Skeletal muscle cell (primary cell): ENCODE measurements at regions not wholly inside any gene's neighbourhood (a gene's known extent, or its start where the extent isn't known, plus 50 kb on each side); places are given as distances from the start of the nearest gene placed in this dataset.
"Not testable (repeated sequence)": the region's sequence is repeated elsewhere in the genome, so short reads cannot be mapped to it uniquely, and the experiment has no call there.

Experiments used
- DNase-seq: peaks from one replicate; pipeline ENCODE4 v3.0.0-alpha.2; 2010; ENCODE audit warnings: low read depth
- H3K4me3 ChIP-seq: 2 replicates; pipeline ENCODE4 v1.5.1; 2011; ENCODE audit warnings: low read depth, mild to moderate bottlenecking, control low read depth, low read length, moderate library complexity

GRCh38 chrX:538311-538710 is 92.3 kb upstream of the SHOX start:
- no peak for DNase-seq
- H3K4me3 ChIP-seq: no peak overlapping the region

GRCh38 chrX:541006-541405 is 89.6 kb upstream of the SHOX start:
- not testable (repeated sequence) for DNase-seq, H3K4me3 ChIP-seq

DNA sequence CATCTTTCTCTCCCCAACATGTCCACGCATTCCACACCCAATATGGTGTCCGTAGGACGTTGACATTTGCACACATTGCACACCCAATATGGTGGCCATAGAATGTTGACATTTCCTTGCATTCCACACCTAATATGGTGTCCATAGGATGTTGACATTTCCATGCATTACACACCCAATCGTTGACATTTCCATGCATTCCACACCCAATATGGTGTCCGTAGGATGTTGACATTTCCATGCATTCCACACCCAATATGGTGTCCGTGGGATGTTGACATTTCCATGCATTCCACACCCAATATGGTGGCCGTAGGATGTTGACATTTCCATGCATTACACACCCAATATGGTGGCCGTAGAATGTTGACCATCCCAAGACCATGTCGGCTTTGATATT is 88.4 kb upstream of the SHOX start:
- H3K4me3 ChIP-seq: no peak overlapping the region
- DNase-seq: no peak

DNA sequence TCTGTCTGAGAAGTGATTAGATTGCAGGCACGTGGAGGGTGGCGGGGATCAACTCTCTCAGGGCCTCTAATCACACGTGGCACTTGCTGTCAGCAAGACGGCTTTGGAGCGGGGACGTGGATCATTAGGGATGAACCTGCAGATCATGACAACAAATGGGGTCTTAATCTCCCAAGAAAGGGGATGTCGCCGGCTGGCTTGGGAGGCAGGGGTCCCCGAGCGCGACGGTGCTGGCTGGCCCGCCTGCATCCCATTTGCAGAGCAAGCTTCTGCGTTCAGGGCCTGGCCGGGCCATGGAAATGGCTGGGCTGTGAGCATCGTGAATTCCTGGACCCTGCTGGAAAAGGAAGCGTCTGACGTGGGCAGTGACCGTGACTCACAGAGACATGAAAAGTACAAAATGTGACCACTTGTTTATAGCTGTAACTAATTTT is 85.1 kb upstream of the SHOX start:
- H3K4me3 ChIP-seq: no peak overlapping the region
- peak; percentile 43 for DNase-seq

- no peak overlapping the region for H3K4me3 ChIP-seq
Measured at GRCh38 chrX:550514-550913, 80.1 kb upstream of the SHOX start.

DNA sequence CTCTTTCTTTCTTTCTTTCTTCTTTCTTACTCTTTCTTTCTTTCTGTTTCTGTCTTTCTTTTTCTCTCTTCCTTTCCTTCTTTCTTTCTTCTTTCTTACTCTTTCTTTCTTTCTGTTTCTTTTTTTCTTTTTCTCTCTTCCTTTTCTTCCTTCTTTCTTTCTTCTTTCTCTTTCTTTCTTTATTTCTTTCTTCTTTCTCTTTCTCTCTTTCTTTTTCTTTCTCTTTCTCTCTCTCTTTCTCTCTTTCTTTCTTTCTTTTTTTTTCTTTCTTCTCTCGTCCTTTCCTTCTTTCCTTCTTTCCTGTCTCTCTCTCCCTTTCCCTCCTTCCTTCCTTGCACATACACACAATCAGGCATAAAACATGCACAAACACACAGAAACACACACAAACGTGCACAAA is 79.3 kb upstream of the SHOX start:
- no peak for DNase-seq
- H3K4me3 ChIP-seq: no peak overlapping the region

More at GRCh38 chrX:550514-550913, 80.1 kb upstream of the SHOX start:
- no peak for DNase-seq

- no peak overlapping the region for H3K4me3 ChIP-seq
- DNase-seq: no peak
Measured at GRCh38 chrX:552496-552895, 78.1 kb upstream of the SHOX start.

DNA sequence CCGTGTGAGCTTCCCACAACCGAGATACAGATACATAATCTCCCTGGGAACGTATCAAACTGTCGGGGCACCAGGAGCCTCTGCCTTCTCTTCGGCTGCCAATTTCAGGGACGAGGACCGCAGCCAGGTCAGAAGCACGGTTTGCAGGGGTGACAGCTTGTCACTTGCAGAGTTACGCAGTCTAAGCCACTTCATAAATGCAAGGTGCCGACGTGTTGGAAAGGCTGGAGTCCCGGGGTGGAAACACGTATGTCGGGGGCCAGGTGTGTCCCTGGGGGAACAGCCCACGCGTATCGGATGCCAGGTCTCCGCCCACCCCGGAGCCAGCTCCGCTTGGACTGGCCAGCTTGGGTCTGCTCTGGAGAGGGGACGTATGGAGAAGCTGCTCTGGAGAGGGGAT is 76.3 kb upstream of the SHOX start:
- no peak overlapping the region for H3K4me3 ChIP-seq

GRCh38 chrX:555725-556666 is 74.6 kb upstream of the SHOX start:
- DNase-seq: no peak

More for the DNA sequence above, 76.3 kb upstream of the SHOX start:
- no peak for DNase-seq

GRCh38 chrX:557601-558000 is 73.0 kb upstream of the SHOX start:
- H3K4me3 ChIP-seq, DNase-seq: not testable (repeated sequence)

More at GRCh38 chrX:555725-556666, 74.6 kb upstream of the SHOX start:
- no peak overlapping the region for H3K4me3 ChIP-seq

DNA sequence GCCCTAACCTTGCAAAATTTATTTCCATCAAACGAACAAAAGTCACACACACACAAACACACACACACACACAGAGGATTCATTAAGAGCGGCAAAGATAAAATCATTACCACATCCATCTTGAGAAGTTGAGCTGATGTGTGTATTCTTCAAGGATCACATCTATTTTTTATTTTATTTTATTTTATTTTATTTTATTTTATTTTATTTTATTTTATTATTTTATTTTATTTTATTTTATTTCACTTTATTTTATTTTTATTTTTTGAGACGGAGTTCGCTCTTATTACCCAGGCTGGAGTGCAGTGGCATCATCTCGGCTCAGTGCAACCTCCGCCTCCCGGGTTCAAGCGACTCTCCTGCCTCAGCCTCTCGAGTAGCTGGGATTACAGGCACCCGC is 71.3 kb upstream of the SHOX start:
- not testable (repeated sequence) for H3K4me3 ChIP-seq, DNase-seq

- no peak overlapping the region for H3K4me3 ChIP-seq
- no peak for DNase-seq
Measured at GRCh38 chrX:567891-568290, 62.7 kb upstream of the SHOX start.

- H3K4me3 ChIP-seq: no peak overlapping the region
- DNase-seq: no peak
Measured at GRCh38 chrX:568311-568710, 62.3 kb upstream of the SHOX start.

DNA sequence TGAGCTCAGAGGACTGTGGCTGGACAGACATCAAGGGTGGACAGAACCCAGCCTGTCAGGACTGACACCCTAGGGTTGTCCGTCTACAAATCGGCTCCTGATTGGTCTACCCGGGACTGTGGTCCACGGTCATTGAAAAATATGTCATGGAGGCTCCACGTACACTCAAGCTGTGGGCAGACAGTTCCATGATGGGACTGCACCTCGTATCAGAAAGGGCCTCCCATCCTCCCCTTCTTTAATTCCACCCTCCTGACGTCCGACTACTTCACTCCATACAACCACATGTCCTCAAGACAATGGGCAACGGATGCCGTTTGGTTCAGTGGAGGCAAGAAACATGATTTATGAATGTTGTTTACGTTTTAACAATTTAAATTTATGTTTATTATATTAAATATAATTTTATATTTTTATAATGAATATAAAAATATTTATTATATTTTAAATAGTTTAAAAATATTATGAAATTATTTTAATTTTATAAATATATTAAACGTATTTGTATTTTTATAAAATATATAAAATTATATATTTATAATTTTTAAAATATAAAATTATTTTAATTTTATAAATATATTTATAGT is 58.0 kb upstream of the SHOX start:
- DNase-seq: no peak

DNA sequence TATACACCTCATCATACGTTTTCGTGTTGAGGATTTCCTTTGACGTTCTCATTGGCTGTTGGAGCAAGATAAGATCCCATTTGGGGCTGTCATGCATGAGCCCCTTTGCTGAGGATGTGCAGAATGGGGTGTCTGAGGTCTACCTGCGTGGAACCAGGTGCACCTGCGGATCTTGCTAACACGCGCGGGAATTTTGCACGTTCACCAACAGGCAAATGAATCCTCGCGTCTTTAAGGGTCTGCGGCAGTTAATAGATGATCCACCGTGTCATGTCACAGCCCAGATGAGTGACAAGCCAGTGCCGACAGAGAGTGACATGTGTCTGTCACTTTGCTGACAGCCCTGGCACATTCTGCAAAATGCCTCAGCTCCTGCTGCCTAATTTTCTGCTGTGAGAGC is 56.3 kb upstream of the SHOX start:
- DNase-seq: no peak
- no peak overlapping the region for H3K4me3 ChIP-seq

More for the DNA sequence above, 58.0 kb upstream of the SHOX start:
- no peak overlapping the region for H3K4me3 ChIP-seq

- DNase-seq: no peak
- no peak overlapping the region for H3K4me3 ChIP-seq
Measured at GRCh38 chrX:574830-575229, 55.8 kb upstream of the SHOX start.

DNA sequence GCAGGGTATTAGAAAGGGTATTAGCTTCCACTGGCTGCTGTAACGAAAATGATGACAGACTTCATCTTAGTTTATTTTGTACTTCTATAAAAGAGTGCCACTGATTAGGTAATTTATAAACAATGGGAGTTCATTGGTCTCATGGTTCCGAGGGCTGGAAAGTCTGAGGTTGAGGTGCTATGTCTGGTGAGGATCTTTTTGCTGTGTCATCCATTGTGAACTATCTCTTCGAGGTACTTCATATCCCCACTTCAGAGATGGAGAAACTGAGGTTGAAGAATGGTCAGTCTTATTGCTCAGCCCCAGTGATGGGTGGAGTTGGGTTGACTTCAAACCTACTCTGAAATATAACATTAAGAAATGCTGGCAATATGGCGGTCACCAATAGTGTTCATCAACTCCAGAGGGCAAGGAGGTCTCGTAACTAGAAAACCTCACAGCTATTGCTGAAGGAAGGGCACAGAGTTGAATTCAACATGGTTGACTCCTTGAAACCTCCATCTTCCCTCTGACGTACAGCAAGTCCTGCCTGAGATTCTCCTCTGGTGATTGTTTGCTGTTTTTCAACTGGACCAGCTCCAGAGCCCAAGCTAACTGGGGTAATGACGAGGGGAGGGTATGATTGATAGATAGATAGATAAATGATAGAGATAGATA is 53.6 kb upstream of the SHOX start:
- H3K4me3 ChIP-seq: no peak overlapping the region
- DNase-seq: no peak

DNA sequence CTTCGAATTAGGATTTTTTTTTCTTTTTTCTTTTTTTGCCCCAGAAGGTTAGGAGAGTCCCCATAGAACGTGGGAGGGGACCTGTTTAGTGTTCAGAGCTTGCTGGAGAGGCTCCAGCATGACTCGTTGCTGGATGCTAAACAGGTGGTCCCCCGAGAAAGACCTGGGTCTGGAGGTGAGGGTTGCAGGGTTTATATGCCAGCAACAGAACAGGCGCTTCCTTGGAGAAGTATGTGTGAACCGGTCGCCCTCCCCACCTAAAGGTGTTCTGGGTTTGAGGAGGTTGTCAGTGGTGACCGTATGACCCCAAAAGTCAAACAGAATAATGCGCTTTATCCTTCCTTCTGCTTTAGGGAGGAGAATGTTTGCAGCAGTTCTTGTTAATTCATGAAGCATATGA is 52.1 kb upstream of the SHOX start:
- no peak for DNase-seq
- H3K4me3 ChIP-seq: no peak overlapping the region

- no peak overlapping the region for H3K4me3 ChIP-seq
- no peak for DNase-seq
Measured at GRCh38 chrX:580030-580429, 50.6 kb upstream of the SHOX start.
